K562 (cell line): ENCODE measurements at regions not wholly inside any gene's neighbourhood (a gene's known extent, or its start where the extent isn't known, plus 50 kb on each side); places are given as distances from the start of the nearest gene placed in this dataset.

Experiments used
- ATAC-seq: fragments of 200-7000 bp; cut with Tn5 transposase; 3 replicates; pipeline ENCODE4 v1.9.1; 2020; ENCODE audit warnings: moderate library complexity
- BruUV-seq: library from RNA; stranded (reverse); fragments of 400-500 nt; replicated peaks from 2 replicates; lab custom pipeline; 2021; lab: Mats Ljungman, UMichigan
- CTCF ChIA-PET: fragments of 300-600 bp; formaldehyde crosslinking; extraction: SDS; loops from one replicate; lab custom pipeline; 2021; ENCODE audit warnings: low intra/inter-chr PET ratio; lab: Yijun Ruan, JAX
- POLR2A ChIA-PET: fragments of 300-600, 350-650 bp; sonication (Branson Sonifier 250); formaldehyde crosslinking; extraction: SDS; loops from one replicate; lab custom pipeline; 2021; ENCODE audit warnings: antibody characterized with exemption, inconsistent platforms; lab: Yijun Ruan, JAX
- DNase-seq, 4 experiments: peaks; one replicate each; pipeline versions ENCODE4 v3.0.0 to v3.0.0-alpha.2; 2011 to 2018; ENCODE audit warnings: low spot score in 3 of 4, mixed read lengths in 3 of 4; ENCODE audit errors: extremely low read depth in 1 of 4
- FAIRE-seq: peaks from 2 replicates; lab custom pipeline; 2011; peaks lifted over from hg19 to GRCh38; lab: Jason Lieb, UNC
- H2AFZ ChIP-seq: 2 replicates; pipeline ENCODE4 v1.6.0; 2011; ENCODE audit warnings: low read depth, low read length, control low read depth, inconsistent platforms
- H3K27ac ChIP-seq: fragments of 200-600 bp; 3 replicates; pipeline ENCODE4 v1.8.0; 2011; ENCODE audit warnings: low read depth, mild to moderate bottlenecking, control low read depth, inconsistent platforms, low read length, moderate library complexity, mixed read lengths; ENCODE audit errors: extremely low read depth
- H3K27me3 ChIP-seq, 2 experiments: fragments of 300-600 bp in 1 of 2; 2 replicates in 1 of 2; 3 replicates in 1 of 2; pipeline versions ENCODE4 v1.6.0 to v1.8.0; 2011; ENCODE audit warnings: inconsistent platforms in 2 of 2, low read length in 2 of 2, mild to moderate bottlenecking in 1 of 2, mixed read lengths in 1 of 2, moderate library complexity in 1 of 2; ENCODE audit not compliant: control insufficient read depth in 2 of 2, insufficient read depth in 2 of 2
- H3K36me3 ChIP-seq: fragments of 300-600 bp; 3 replicates; pipeline ENCODE4 v1.8.0; 2011; ENCODE audit warnings: mild to moderate bottlenecking, low read length, inconsistent platforms; ENCODE audit not compliant: control insufficient read depth, insufficient read depth
- H3K4me1 ChIP-seq, 2 experiments: fragments of 200-600 bp in 1 of 2; replicated peaks in 1 of 2; 2 replicates in 1 of 2; 3 replicates in 1 of 2; pipeline versions ENCODE4 v1.5.1 to v1.8.0; 2011; ENCODE audit warnings: inconsistent platforms in 2 of 2, low read length in 2 of 2, mild to moderate bottlenecking in 1 of 2, mixed read lengths in 1 of 2, moderate library complexity in 1 of 2; ENCODE audit not compliant: control insufficient read depth in 2 of 2, insufficient read depth in 2 of 2
- H3K4me2 ChIP-seq: 2 replicates; pipeline ENCODE4 v1.6.1; 2011; ENCODE audit warnings: low read length, control low read depth, inconsistent platforms, mixed read lengths; ENCODE audit not compliant: insufficient read depth
- H3K4me3 ChIP-seq: fragments of 200-600 bp; sonication (generic), shearing (Covaris generic); 2 replicates; pipeline ENCODE4 v1.5.1; 2016; ENCODE audit warnings: control low read depth, inconsistent platforms
- H3K79me2 ChIP-seq: fragments of 200-600 bp; 3 replicates; pipeline ENCODE4 v1.8.0; 2011; ENCODE audit warnings: low read length, inconsistent platforms; ENCODE audit not compliant: control insufficient read depth, insufficient read depth
- H3K9ac ChIP-seq, 2 experiments: 2 replicates each; pipeline versions ENCODE4 v1.6.0 to v1.6.1; 2011; ENCODE audit warnings: low read depth in 2 of 2, low read length in 2 of 2, control low read depth in 1 of 2, inconsistent platforms in 1 of 2, mild to moderate bottlenecking in 1 of 2, mixed read lengths in 1 of 2; ENCODE audit not compliant: insufficient read depth in 1 of 2
- H3K9me1 ChIP-seq: one replicate; pipeline ENCODE4 v1.6.0; 2011; ENCODE audit warnings: inconsistent platforms, mild to moderate bottlenecking, low read length, moderate library complexity; ENCODE audit not compliant: control insufficient read depth, insufficient read depth
- H3K9me3 ChIP-seq: replicated peaks from 2 replicates; pipeline ENCODE4 v1.5.1; 2011; ENCODE audit warnings: low read depth, low read length, inconsistent platforms; ENCODE audit not compliant: control insufficient read depth, insufficient read depth
- H4K20me1 ChIP-seq: replicated peaks from 2 replicates; pipeline ENCODE4 v1.6.1; 2011; ENCODE audit warnings: low read length, inconsistent platforms, mixed read lengths; ENCODE audit not compliant: control insufficient read depth, insufficient read depth
- ARID1B ChIP-seq: fragments of 450-650 bp; IDR thresholded peaks from 2 replicates; pipeline ENCODE4 v1.6.1; 2016; ENCODE audit warnings: antibody characterized with exemption, mild to moderate bottlenecking, inconsistent platforms
- BMI1 ChIP-seq: fragments of 150-350 bp; IDR thresholded peaks from 2 replicates; pipeline ENCODE4 v1.6.1; 2014; ENCODE audit warnings: low read length
- HOXB6 ChIP-seq: fragments of 250-450 bp; sonication (Bioruptor Pico); IDR thresholded peaks from 2 replicates; pipeline ENCODE4 v1.5.1; 2022; ENCODE audit warnings: mild to moderate bottlenecking, borderline replicate concordance
- MCM5 ChIP-seq: fragments of 450-650 bp; IDR thresholded peaks from 2 replicates; pipeline ENCODE4 v1.6.1; 2016; ENCODE audit warnings: low read depth
- ZNF232 ChIP-seq: sonication (generic); formaldehyde crosslinking; IDR thresholded peaks from 2 replicates; pipeline ENCODE4 v1.8.0; 2022; ENCODE audit warnings: mild to moderate bottlenecking, missing genetic modification reagents
- ZNF76 ChIP-seq: fragments of 250-450 bp; sonication (Bioruptor Pico); IDR thresholded peaks from 2 replicates; pipeline ENCODE4 v1.4.0; 2020; ENCODE audit warnings: mild to moderate bottlenecking, moderate library complexity, borderline replicate concordance
- WGBS: fragments of 100-300 bp; shearing (Covaris generic); methylation state at CpG from one replicate; pipeline ENCODE4 v1.1.6; 2016; ENCODE audit warnings: low coverage, mixed read lengths; ENCODE audit not compliant: insufficient coverage; ENCODE audit errors: missing lambda C conversion rate; 5-methylcytosine and 5-hydroxymethylcytosine counted together
- in situ Hi-C: fragments of 300-500 bp; cut with MboI; formaldehyde crosslinking; loops from 4 replicates; pipeline ENCODE4 v1.15.0; 2018; ENCODE audit warnings: inconsistent platforms, mixed read lengths
- intact Hi-C: fragments of 100-400 bp; cut with micrococcal nuclease; formaldehyde crosslinking; loops from 2 replicates; pipeline ENCODE4 v1.14.2; 2022
- TF ChIP-seq, protein P1 (sequence below): fragments of 250-450 bp; sonication (Bioruptor Pico); IDR thresholded peaks from 2 replicates; pipeline ENCODE4 v1.8.0; 2021; ENCODE audit warnings: borderline replicate concordance, mild to moderate bottlenecking, moderate library complexity; ENCODE audit not compliant: poor library complexity, severe bottlenecking
- TF ChIP-seq, protein P2 (sequence below): fragments of 250-450 bp; sonication (Bioruptor Pico); IDR thresholded peaks from 2 replicates; pipeline ENCODE4 v1.8.0; 2022; ENCODE audit warnings: inconsistent platforms, mild to moderate bottlenecking, moderate library complexity, borderline replicate concordance
- TF ChIP-seq, protein P3 (sequence below): fragments of 200-800 bp; sonication (Bioruptor generic); IDR thresholded peaks from 2 replicates; pipeline ENCODE4 v1.6.1; 2016; ENCODE audit warnings: missing genetic modification characterization, missing compliant biosample characterization

DNA sequence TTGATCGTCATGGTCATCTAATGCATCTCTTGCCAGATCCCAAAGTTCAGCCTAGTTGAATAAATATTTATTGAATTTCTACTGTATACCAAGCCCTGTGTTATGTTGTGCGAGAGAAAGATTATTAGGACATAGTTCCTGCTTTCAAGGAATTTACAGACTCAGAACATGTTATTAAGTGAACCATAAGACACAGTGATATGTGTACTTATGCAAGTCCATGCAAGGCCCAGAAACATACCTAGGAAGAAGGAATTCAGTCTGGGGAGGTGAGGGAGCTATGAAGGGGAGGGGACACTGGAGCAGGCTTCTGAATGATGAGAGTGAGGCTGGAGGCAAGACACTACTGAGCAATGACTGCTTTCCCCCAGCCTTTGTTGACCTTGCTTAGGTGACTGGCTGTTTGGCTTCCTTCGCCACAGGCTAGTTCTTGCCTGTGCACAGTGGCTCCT is 81.4 kb downstream of the ACAA2 start:
- no peak for FAIRE-seq
- Histone ChIP-seq H4K20me1 (no peaks in the 10 kb centered on the region), H2AFZ (no peak overlapping the region), H3K9me3 (no peaks in the 10 kb centered on the region), H3K9me1 (no peaks in the 10 kb centered on the region), H3K79me2 (no peaks in the 10 kb centered on the region)
- TF ChIP-seq, protein P1, sequence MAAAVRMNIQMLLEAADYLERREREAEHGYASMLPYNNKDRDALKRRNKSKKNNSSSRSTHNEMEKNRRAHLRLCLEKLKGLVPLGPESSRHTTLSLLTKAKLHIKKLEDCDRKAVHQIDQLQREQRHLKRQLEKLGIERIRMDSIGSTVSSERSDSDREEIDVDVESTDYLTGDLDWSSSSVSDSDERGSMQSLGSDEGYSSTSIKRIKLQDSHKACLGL (CRISPR knock-in tag) = no peak
- TF ChIP-seq BMI1 (no peak), HOXB6 (no peak), MCM5 (no peak), ZNF232 (CRISPR knock-in tag) (no peak), ARID1B (no peak), ZNF76 (CRISPR knock-in tag) (no peak)
- TF ChIP-seq, protein P2, sequence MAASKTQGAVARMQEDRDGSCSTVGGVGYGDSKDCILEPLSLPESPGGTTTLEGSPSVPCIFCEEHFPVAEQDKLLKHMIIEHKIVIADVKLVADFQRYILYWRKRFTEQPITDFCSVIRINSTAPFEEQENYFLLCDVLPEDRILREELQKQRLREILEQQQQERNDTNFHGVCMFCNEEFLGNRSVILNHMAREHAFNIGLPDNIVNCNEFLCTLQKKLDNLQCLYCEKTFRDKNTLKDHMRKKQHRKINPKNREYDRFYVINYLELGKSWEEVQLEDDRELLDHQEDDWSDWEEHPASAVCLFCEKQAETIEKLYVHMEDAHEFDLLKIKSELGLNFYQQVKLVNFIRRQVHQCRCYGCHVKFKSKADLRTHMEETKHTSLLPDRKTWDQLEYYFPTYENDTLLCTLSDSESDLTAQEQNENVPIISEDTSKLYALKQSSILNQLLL = no peak
- TF ChIP-seq, protein P3, sequence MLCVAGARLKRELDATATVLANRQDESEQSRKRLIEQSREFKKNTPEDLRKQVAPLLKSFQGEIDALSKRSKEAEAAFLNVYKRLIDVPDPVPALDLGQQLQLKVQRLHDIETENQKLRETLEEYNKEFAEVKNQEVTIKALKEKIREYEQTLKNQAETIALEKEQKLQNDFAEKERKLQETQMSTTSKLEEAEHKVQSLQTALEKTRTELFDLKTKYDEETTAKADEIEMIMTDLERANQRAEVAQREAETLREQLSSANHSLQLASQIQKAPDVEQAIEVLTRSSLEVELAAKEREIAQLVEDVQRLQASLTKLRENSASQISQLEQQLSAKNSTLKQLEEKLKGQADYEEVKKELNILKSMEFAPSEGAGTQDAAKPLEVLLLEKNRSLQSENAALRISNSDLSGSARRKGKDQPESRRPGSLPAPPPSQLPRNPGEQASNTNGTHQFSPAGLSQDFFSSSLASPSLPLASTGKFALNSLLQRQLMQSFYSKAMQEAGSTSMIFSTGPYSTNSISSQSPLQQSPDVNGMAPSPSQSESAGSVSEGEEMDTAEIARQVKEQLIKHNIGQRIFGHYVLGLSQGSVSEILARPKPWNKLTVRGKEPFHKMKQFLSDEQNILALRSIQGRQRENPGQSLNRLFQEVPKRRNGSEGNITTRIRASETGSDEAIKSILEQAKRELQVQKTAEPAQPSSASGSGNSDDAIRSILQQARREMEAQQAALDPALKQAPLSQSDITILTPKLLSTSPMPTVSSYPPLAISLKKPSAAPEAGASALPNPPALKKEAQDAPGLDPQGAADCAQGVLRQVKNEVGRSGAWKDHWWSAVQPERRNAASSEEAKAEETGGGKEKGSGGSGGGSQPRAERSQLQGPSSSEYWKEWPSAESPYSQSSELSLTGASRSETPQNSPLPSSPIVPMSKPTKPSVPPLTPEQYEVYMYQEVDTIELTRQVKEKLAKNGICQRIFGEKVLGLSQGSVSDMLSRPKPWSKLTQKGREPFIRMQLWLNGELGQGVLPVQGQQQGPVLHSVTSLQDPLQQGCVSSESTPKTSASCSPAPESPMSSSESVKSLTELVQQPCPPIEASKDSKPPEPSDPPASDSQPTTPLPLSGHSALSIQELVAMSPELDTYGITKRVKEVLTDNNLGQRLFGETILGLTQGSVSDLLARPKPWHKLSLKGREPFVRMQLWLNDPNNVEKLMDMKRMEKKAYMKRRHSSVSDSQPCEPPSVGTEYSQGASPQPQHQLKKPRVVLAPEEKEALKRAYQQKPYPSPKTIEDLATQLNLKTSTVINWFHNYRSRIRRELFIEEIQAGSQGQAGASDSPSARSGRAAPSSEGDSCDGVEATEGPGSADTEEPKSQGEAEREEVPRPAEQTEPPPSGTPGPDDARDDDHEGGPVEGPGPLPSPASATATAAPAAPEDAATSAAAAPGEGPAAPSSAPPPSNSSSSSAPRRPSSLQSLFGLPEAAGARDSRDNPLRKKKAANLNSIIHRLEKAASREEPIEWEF (CRISPR knock-in tag) = no peak
- TF ChIP-seq, all 486 proteins: peak for 0
- H3K9ac ChIP-seq = no peak overlapping the region
- H3K27ac ChIP-seq = no peak overlapping the region
- intact Hi-C loops = loop anchor here (10.0 kb wide), 1 partner anchor 123 kb away; no protein-coding TSS in a partner anchor
- POLR2A ChIA-PET = interaction anchor here (0.7 kb wide), 1 partner anchor 159 kb away, joined by 3 read pairs; no protein-coding TSS in a partner anchor
- no peak for DNase-seq
- H3K4me3 ChIP-seq = no peak overlapping the region
- H3K36me3 ChIP-seq = no peaks in the 10 kb centered on the region
- BruUV-seq = no TSS peak
- 14% methylated on average over 3 of the region's 3 CpGs for WGBS
- H3K27me3 ChIP-seq = peaks cover 0 to 3% of the 10 kb centered on the region in 2 experiments; a peak in 2 of 5 replicates
- H3K4me2 ChIP-seq = no peak overlapping the region
- no peaks in the 10 kb centered on the region for H3K4me1 ChIP-seq
- ATAC-seq = no peak
- CTCF ChIA-PET = no interaction called here
- in situ Hi-C loops = no loop called here
